Right renal cortex interstitium (tissue), 3 donors: ENCODE measurements at regions not wholly inside any gene's neighbourhood (a gene's known extent, or its start where the extent isn't known, plus 50 kb on each side); places are given as distances from the start of the nearest gene placed in this dataset.

Source experiments
- DNase-seq, 3 donors: peaks; one replicate each; pipeline ENCODE4 v3.0.0-alpha.2; 2013; ENCODE audit warnings: low read depth in 3 of 3, low spot score in 2 of 3

DNA sequence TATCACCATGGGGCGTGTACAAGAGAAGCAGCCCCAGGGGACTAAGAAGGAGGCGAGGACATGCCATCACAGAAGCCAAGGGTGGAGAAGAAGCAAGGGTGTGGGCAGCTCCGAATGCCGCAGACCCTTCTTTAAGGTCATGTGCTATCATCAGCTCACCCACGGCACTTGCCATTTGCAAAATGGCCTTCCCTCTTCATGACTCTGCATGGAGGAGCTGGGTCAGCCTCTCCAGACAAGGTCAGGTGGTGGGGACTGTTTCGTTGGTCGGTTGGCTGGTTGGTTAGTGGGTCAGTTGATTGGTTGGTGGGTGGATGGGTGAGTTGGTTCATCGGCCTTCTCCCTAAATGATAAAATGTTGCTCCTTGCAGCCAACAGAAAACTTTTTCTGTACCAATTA is 622.5 kb downstream of the TBC1D22A start:
- no peak for DNase-seq

- DNase-seq, result no peak
These were observed 619.9 kb downstream of the TBC1D22A start for GRCh38 chr22:47382164-47382890.

- DNase-seq, result no peak
These were observed 618.8 kb downstream of the TBC1D22A start for GRCh38 chr22:47381240-47381639.

- no peak for DNase-seq
These were observed 618.2 kb downstream of the TBC1D22A start for GRCh38 chr22:47380692-47381091.

DNA sequence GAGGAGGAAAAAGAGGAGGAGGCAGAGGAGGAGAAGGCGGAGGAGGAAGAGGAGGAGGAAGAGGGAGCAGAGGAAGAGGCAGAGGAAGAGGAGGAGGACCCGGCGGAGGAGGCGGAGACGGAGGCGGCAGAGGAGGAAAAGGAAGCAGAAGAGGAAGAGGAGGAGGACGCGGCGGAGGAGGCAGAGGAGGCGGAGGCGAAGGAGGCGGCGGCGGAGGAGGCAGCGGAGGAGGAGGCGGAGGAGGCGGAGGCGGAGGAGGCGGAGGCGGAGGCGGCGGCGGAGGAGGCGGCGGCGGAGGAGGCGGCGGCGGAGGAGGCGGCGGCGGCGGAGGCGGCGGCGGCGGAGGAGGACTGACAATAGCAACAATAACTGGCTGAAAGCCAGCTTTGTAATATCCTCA is 616.6 kb downstream of the TBC1D22A start:
- DNase-seq, result no peak

DNA sequence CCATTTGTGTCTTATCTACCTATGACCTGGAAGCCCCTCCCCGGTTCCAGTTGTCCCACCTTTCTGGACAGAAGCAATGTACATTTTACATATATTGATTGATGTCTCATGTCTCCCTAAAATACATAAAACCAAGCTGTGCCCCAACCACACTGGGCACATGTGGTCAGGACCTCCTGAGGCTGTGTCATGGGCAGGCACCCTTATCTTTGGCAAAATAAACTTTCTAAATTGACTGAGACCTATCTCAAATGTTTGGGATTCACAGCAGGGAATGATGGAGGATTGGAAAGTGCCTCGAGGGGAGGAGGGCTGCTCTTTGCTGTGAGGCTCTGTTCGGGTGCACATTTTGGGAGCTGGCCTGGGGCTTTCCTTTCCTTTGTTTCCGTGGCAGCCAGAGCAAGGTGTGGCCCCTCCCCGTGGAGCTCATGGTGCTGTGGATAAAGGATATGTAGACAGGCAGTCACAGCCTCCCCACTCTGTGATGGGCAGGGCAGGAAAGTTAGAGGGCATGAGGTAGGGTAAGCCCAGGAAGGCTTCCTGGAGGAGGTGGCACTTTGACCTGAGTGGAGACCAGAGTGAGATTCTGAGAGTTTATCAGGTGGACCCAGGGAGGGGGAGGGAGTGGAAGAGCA is 615.6 kb downstream of the TBC1D22A start:
- no peak for DNase-seq

DNA sequence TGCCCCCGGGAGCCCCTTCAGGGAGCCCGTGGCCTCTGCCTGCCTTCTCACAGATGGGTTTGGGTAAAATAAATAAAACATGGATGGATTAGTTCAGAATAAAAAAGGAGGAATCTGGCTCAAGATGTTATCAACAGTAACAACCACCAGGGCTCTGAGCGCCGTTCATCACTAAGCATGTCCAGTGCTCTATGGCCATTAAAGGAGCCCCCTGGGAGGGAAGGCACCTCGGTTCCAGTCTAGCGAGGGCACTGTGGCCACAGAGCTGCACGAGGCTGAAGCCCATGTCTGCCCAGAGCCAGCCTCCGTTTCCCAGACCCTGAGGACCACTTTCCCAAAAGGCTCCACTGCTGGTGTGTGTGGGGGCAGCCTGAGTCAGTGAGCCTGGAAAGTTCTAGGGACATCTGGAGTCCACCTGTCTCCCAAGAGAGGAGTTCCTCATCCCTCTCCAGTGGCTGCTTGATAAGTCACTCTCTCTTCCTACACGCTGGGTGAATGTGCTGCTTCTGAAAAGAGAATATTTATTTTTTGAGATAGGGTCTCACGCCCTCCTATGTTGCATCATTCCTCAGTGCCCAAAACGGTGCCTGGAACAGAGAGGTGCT is 614.6 kb downstream of the TBC1D22A start:
- DNase-seq, result no peak

- no peak for DNase-seq
These were observed 613.9 kb downstream of the TBC1D22A start for GRCh38 chr22:47376322-47376700.

GRCh38 chr22:47375621-47376321 is 613.3 kb downstream of the TBC1D22A start:
- DNase-seq, result no peak

DNA sequence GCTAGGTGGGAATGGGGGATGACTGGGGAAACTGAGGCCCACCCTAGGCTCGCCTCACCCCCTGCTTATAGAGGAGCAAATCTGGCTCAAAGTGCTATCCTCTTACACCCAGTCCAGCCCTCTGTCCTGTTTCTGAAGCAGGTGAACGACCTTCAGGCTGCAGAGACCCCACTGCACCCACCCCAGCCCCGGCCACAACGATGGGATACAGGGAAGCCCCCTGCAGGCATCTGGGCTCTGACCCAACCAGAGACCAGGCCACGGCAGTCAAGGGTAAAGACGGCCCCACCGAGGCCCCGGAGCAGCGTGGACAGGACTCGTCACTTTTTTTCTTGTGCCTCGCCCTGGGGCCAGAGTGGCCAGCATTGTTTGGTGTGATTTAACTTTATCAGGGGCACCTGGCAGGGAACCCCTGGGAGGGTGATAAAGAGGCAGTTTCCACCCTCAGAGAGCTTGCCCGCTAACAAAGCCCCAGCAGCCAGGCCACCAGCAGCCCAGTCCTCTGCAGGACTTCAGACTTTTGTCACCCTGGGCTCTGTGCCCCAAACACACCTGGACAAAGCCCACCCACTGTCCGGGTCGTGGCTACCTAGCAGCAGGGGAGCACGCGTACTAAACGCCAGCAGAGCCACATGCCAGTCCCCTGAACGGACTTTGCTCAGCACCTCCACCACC is 612.6 kb downstream of the TBC1D22A start:
- DNase-seq, result no peak

GRCh38 chr22:47374273-47374771 is 611.9 kb downstream of the TBC1D22A start:
- DNase-seq, result no peak

GRCh38 chr22:47373648-47374272 is 611.3 kb downstream of the TBC1D22A start:
- DNase-seq, result no peak

DNA sequence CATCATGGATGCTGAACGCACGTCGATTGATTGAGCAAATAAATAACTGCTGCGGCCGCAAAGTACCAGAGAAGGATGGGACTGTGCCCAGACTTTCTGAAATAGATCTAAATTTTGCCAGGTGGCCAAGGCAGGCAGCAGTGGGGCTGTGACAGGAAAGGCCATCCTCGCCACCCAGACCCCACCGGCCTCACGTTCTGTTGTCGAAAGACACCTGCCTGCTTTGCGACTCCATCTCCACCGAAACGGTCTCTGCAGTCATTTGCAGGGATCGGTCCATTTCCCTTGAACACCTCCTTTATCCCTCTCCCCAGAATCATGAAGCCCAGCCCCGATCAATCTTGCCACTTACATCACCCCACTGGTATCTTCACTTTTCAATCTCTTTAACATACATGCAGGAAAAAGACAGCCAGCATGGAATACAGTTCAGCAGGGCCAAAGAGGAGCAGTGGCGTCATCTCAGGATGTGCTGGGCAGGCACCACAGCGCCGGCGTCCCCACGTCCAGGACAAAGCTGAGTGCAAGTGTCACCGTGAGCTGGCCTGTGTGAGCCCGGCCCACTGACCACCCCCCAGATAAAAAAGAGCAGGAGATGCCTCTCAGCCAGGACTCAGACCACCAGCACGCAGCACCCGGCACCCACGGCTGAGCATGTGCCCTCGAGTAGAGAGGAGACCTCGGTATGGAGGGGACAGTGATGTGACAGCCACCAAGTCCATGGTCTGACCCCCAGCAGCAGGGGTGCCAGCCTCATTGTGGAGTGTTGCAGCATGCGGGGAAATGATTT is 610.3 kb downstream of the TBC1D22A start:
- no peak for DNase-seq

DNA sequence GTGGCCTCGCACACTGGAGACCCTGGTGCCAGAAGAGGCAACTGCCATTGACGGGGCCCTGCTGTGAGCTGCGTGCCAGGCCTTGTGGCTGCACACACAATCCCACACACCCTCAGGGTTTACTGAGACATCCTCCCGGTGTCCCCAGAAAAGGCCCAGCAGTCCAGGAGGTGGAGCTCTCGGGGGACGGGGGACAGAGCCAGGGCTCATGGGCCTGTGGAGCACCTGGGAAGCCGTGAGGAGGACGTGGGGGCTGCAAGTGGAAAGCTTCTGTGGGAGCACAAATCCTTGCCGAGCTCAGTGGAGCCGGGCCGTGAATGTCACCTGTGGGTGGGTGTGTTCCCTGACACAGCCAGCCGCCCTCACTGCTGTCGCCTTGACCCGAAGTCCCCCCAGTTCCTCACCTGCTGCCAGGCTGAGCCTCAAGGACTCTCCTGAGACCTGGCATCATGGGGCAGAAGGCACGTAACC is 609.7 kb downstream of the TBC1D22A start:
- DNase-seq, result no peak

DNA sequence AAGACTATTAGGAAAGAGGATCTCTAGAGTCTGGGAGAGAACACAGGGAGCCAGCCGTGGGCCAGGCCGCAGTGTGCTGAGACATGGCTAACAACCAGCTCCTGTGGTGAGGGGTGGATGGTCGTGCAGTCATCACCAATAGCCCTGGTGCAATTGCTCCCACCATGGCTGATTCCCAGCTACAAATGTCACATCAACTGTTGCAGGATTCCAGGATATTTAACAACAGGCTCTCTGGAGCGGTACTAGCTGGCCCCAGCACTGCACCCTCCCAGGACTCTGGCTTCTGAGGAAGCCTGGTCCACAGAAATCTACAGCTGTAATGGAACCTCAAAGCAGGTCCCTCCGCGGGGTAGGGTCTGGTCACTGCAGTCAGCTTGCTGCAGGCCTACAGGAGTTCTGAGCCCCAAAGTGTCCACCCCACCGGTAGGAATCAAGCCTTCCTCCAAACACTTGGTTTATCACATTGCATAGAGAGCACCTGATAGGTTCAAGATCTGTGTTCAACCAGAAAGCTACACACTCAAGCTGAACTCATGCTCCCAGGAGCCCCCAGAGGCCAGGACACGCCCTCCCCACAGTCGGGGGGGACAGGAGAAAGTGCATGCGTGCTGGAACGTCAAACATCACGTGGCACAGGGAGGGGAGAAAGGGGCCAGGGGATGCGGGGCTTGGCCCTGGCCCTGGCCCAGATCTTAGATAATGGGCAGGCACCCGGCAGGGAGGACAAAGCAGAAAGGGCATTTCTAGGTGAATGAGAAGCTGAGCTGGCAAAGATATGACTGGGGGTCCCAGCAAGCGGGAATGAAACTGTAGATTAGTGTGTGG is 609.0 kb downstream of the TBC1D22A start:
- DNase-seq, result no peak

GRCh38 chr22:47370448-47371262 is 608.2 kb downstream of the TBC1D22A start:
- DNase-seq, result no peak

GRCh38 chr22:47369431-47370015 is 607.1 kb downstream of the TBC1D22A start:
- no peak for DNase-seq
